ENCODE measurements at regions not wholly inside any gene's neighbourhood (a gene's known extent, or its start where the extent isn't known, plus 50 kb on each side); places are given as distances from the start of the nearest gene placed in this dataset.

- TF ChIP-seq, protein P1, sequence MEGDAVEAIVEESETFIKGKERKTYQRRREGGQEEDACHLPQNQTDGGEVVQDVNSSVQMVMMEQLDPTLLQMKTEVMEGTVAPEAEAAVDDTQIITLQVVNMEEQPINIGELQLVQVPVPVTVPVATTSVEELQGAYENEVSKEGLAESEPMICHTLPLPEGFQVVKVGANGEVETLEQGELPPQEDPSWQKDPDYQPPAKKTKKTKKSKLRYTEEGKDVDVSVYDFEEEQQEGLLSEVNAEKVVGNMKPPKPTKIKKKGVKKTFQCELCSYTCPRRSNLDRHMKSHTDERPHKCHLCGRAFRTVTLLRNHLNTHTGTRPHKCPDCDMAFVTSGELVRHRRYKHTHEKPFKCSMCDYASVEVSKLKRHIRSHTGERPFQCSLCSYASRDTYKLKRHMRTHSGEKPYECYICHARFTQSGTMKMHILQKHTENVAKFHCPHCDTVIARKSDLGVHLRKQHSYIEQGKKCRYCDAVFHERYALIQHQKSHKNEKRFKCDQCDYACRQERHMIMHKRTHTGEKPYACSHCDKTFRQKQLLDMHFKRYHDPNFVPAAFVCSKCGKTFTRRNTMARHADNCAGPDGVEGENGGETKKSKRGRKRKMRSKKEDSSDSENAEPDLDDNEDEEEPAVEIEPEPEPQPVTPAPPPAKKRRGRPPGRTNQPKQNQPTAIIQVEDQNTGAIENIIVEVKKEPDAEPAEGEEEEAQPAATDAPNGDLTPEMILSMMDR (IDR thresholded peaks at IDR 0.05; ENCODE audit: insufficient read depth, low read length), result no peak
- TF ChIP-seq GABPA (IDR thresholded peaks at IDR 0.05; ENCODE audit: low read depth) (no peak), REST (IDR thresholded peaks at IDR 0.05; ENCODE audit: insufficient replicate concordance, low read depth) (no peak), SPI1 (IDR thresholded peaks at IDR 0.05; ENCODE audit: borderline replicate concordance, low read depth) (no peak), POLR2AphosphoS5 (IDR thresholded peaks at IDR 0.05; ENCODE audit: low read depth) (no peak)
- Histone ChIP-seq H3K27ac (replicated peaks) (no peak overlapping the region), H3K4me3 (replicated peaks; ENCODE audit: insufficient read depth, low read length) (no peak overlapping the region), H3K27me3 (ENCODE audit: insufficient read depth, poor library complexity, severe bottlenecking) (peaks cover 4% of the 10 kb centered on the region)
- no peak for DNase-seq (ENCODE audit: low read depth in 1 of 2, low spot score in 1 of 2)
Observed at GRCh38 chr12:62016021-62016420, 244.2 kb upstream of the USP15 start.

GRCh38 chr12:62021808-62022207 lies 238.4 kb upstream of the USP15 start:
- no peak overlapping the region for H3K27ac ChIP-seq (replicated peaks)
- TF ChIP-seq POLR2AphosphoS5 (IDR thresholded peaks at IDR 0.05; ENCODE audit: low read depth), result no peak
- TF ChIP-seq GABPA (IDR thresholded peaks at IDR 0.05; ENCODE audit: low read depth), result no peak
- TF ChIP-seq, protein P1 (IDR thresholded peaks at IDR 0.05; ENCODE audit: insufficient read depth, low read length), result no peak
- no peak overlapping the region for H3K4me3 ChIP-seq (replicated peaks; ENCODE audit: insufficient read depth, low read length)
- DNase-seq (ENCODE audit: low read depth in 1 of 2, low spot score in 1 of 2), result no peak
- H3K27me3 ChIP-seq (ENCODE audit: insufficient read depth, poor library complexity, severe bottlenecking), result no peaks in the 10 kb centered on the region

GRCh38 chr12:62028536-62028935 lies 231.7 kb upstream of the USP15 start:
- H3K27ac ChIP-seq (replicated peaks), result no peak overlapping the region
- H3K4me3 ChIP-seq (replicated peaks; ENCODE audit: insufficient read depth, low read length), result no peak overlapping the region
- H3K27me3 ChIP-seq (ENCODE audit: insufficient read depth, poor library complexity, severe bottlenecking), result no peaks in the 10 kb centered on the region
- no peak for TF ChIP-seq GABPA (IDR thresholded peaks at IDR 0.05; ENCODE audit: low read depth)
- TF ChIP-seq SPI1 (IDR thresholded peaks at IDR 0.05; ENCODE audit: borderline replicate concordance, low read depth), result no peak
- TF ChIP-seq, protein P1 (IDR thresholded peaks at IDR 0.05; ENCODE audit: insufficient read depth, low read length), result no peak
- no peak for TF ChIP-seq REST (IDR thresholded peaks at IDR 0.05; ENCODE audit: insufficient replicate concordance, low read depth)
- TF ChIP-seq POLR2AphosphoS5 (IDR thresholded peaks at IDR 0.05; ENCODE audit: low read depth), result no peak
- no peak for DNase-seq (ENCODE audit: low read depth in 1 of 2, low spot score in 1 of 2)

- TF ChIP-seq REST (IDR thresholded peaks at IDR 0.05; ENCODE audit: insufficient replicate concordance, low read depth), result no peak
- TF ChIP-seq, protein P1 (IDR thresholded peaks at IDR 0.05; ENCODE audit: insufficient read depth, low read length), result no peak
- TF ChIP-seq GABPA (IDR thresholded peaks at IDR 0.05; ENCODE audit: low read depth), result no peak
- TF ChIP-seq POLR2AphosphoS5 (IDR thresholded peaks at IDR 0.05; ENCODE audit: low read depth), result no peak
- TF ChIP-seq SPI1 (IDR thresholded peaks at IDR 0.05; ENCODE audit: borderline replicate concordance, low read depth), result no peak
- no peak overlapping the region for H3K4me3 ChIP-seq (replicated peaks; ENCODE audit: insufficient read depth, low read length)
- DNase-seq (ENCODE audit: low read depth in 1 of 2, low spot score in 1 of 2), result no peak
- no peak overlapping the region for H3K27ac ChIP-seq (replicated peaks)
- H3K27me3 ChIP-seq (ENCODE audit: insufficient read depth, poor library complexity, severe bottlenecking), result no peaks in the 10 kb centered on the region
Observed at GRCh38 chr12:62032870-62033269, 227.3 kb upstream of the USP15 start.
